Gastroesophageal sphincter (tissue), 3 donors: ENCODE measurements at regions not wholly inside any gene's neighbourhood (a gene's known extent, or its start where the extent isn't known, plus 50 kb on each side); places are given as distances from the start of the nearest gene placed in this dataset.

Experiments used
- CTCF ChIP-seq, 4 experiments: fragments of 200-600 bp in 2 of 4; fragments of 450-650 bp in 2 of 4; sonication (generic) in 1 of 4; IDR thresholded peaks; one replicate each; pipeline ENCODE4 v1.5.1; 2017 to 2019; ENCODE audit warnings: antibody characterized with exemption in 4 of 4, mild to moderate bottlenecking in 2 of 4, moderate library complexity in 2 of 4
- POLR2A ChIP-seq, 2 donors: fragments of 450-650 bp; IDR thresholded peaks; one replicate each; pipeline ENCODE4 v1.6.1; 2017; ENCODE audit warnings: antibody characterized with exemption in 2 of 2, mild to moderate bottlenecking in 2 of 2, moderate library complexity in 1 of 2
- POLR2AphosphoS5 ChIP-seq: sonication (generic); formaldehyde crosslinking; IDR thresholded peaks from one replicate; pipeline ENCODE4 v1.6.1; 2017; ENCODE audit warnings: antibody characterized with exemption

DNA sequence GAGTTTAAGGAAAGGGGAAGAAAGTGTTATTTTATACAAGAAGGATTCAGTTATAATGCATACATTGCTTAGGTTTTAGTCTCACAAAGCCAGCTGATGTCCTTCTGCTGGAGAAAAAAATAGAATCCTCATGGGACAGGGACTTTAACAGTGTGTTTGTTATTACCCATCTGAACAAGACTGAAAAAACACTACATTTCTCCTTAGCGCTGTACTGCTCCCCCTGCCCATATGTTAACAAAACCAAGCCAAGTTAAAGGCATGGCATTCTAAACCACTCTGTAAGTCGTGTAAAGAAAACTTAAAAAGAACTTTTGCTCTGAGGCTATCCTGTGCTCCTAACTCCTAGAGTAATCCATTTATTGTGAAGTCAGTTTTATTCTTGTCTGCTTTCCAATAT is 102.6 kb upstream of the NYAP2 start:
- TF ChIP-seq POLR2A (IDR thresholded peaks at IDR 0.05) (no peak), CTCF (IDR thresholded peaks at IDR 0.05) (no peak), POLR2AphosphoS5 (no peak)
